DND-41 (cell line): ENCODE measurements at regions not wholly inside any gene's neighbourhood (a gene's known extent, or its start where the extent isn't known, plus 50 kb on each side); places are given as distances from the start of the nearest gene placed in this dataset.

Source experiments
- ATAC-seq: fragments of 200-7000 bp; cut with Tn5 transposase; 3 replicates; pipeline ENCODE4 v1.9.1; 2021; ENCODE audit warnings: low read depth; ENCODE audit not compliant: insufficient read depth
- DNase-seq: peaks from one replicate; pipeline ENCODE4 v3.0.0-alpha.2; 2020
- H2AFZ ChIP-seq: 2 replicates; pipeline ENCODE4 v1.6.0; 2012; ENCODE audit warnings: low read depth, low read length
- H3K27ac ChIP-seq: 2 replicates; pipeline ENCODE4 v1.5.1; 2012; ENCODE audit warnings: low read length, inconsistent platforms
- H3K27me3 ChIP-seq: fragments of 200-600 bp; sonication (generic); 2 replicates; pipeline ENCODE4 v1.6.0; 2012; ENCODE audit warnings: low read length, mild to moderate bottlenecking, inconsistent platforms; ENCODE audit not compliant: insufficient read depth, poor library complexity
- H3K36me3 ChIP-seq: 2 replicates; pipeline ENCODE4 v1.5.1; 2012; ENCODE audit warnings: low read length, inconsistent platforms; ENCODE audit not compliant: insufficient read depth
- H3K4me1 ChIP-seq: 2 replicates; pipeline ENCODE4 v1.5.1; 2012; ENCODE audit warnings: mild to moderate bottlenecking, low read length; ENCODE audit not compliant: insufficient read depth
- H3K4me2 ChIP-seq: 2 replicates; pipeline ENCODE4 v1.6.0; 2012; ENCODE audit warnings: mild to moderate bottlenecking, moderate library complexity, low read length, inconsistent platforms; ENCODE audit not compliant: insufficient read depth
- H3K4me3 ChIP-seq, 2 experiments: fragments of 200-600 bp in 1 of 2; shearing (Covaris generic) in 1 of 2; 2 replicates each; pipeline ENCODE4 v1.5.1; 2012 to 2016; ENCODE audit warnings: inconsistent platforms in 2 of 2, low read length in 2 of 2, mild to moderate bottlenecking in 2 of 2, low read depth in 1 of 2, moderate library complexity in 1 of 2
- H3K79me2 ChIP-seq: 2 replicates; pipeline ENCODE4 v1.6.0; 2012; ENCODE audit warnings: low read length, inconsistent platforms; ENCODE audit not compliant: insufficient read depth
- H3K9ac ChIP-seq: 2 replicates; pipeline ENCODE4 v1.6.0; 2012; ENCODE audit warnings: low read depth, mild to moderate bottlenecking, inconsistent platforms, low read length, moderate library complexity
- H3K9me3 ChIP-seq: 2 replicates; pipeline ENCODE4 v1.5.1; 2012; ENCODE audit warnings: low read length, moderate library complexity, mild to moderate bottlenecking, inconsistent platforms; ENCODE audit not compliant: insufficient read depth, severe bottlenecking
- H4K20me1 ChIP-seq: 2 replicates; pipeline ENCODE4 v1.6.0; 2012; ENCODE audit warnings: low read length; ENCODE audit not compliant: insufficient read depth
- CTCF ChIP-seq: IDR thresholded peaks from 2 replicates; pipeline ENCODE4 v1.5.1; 2012; ENCODE audit warnings: borderline replicate concordance, low read length, moderate library complexity, mild to moderate bottlenecking; ENCODE audit not compliant: poor library complexity, severe bottlenecking; ENCODE audit errors: extremely low read depth
- EZH2 ChIP-seq: IDR thresholded peaks from 3 replicates; pipeline ENCODE4 v1.6.1; 2012; ENCODE audit warnings: borderline replicate concordance, low read depth, mild to moderate bottlenecking, moderate library complexity, low read length, inconsistent platforms; ENCODE audit not compliant: severe bottlenecking

DNA sequence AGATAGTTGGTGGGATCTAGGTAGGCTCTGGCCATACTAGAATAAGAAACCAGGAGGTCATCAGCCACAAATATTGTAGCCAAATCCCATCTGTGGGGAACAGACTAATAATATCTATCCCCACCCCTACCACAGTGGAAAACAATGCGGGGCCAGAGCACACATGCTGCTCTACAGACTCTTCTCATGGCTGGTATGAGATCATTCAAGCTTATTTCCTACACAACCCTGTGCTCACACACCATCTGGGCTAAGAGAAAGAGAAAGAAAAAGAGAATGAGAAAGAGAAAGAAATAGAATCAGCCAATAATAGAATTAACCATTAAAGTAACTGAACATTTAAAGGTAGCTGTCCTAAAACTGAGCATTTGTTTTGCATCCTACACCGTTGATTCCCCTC is 1268.4 kb upstream of the SPRY2 start:
- H3K36me3 ChIP-seq = no peaks in the 10 kb centered on the region
- no peak for ATAC-seq
- H3K4me2 ChIP-seq = no peak overlapping the region
- H3K4me1 ChIP-seq = no peaks in the 10 kb centered on the region
- H3K9ac ChIP-seq = no peak overlapping the region
- H3K27ac ChIP-seq = no peak overlapping the region
- no peaks in the 10 kb centered on the region for H4K20me1 ChIP-seq
- no peak for DNase-seq
- H3K79me2 ChIP-seq = no peaks in the 10 kb centered on the region
- no peaks in the 10 kb centered on the region for H3K27me3 ChIP-seq
- H3K4me3 ChIP-seq = no peak overlapping the region
- H3K9me3 ChIP-seq = no peaks in the 10 kb centered on the region
- TF ChIP-seq CTCF (no peak), EZH2 (no peak)
- H2AFZ ChIP-seq = no peak overlapping the region

GRCh38 chr13:81606074-81606473 is 1265.1 kb upstream of the SPRY2 start:
- Histone ChIP-seq H3K4me3 (no peak overlapping the region), H3K27me3 (no peaks in the 10 kb centered on the region), H3K4me2 (no peak overlapping the region), H2AFZ (no peak overlapping the region), H3K79me2 (no peaks in the 10 kb centered on the region), H3K36me3 (no peaks in the 10 kb centered on the region), H4K20me1 (no peaks in the 10 kb centered on the region), H3K9ac (no peak overlapping the region), H3K27ac (no peak overlapping the region), H3K4me1 (no peaks in the 10 kb centered on the region), H3K9me3 (no peaks in the 10 kb centered on the region)
- ATAC-seq (no peak), DNase-seq (no peak)
- TF ChIP-seq CTCF (no peak), EZH2 (no peak)

GRCh38 chr13:81602241-81602640 is 1261.3 kb upstream of the SPRY2 start:
- no peaks in the 10 kb centered on the region for H3K4me1 ChIP-seq
- H3K9me3 ChIP-seq = no peaks in the 10 kb centered on the region
- no peak overlapping the region for H2AFZ ChIP-seq
- H3K27me3 ChIP-seq = no peaks in the 10 kb centered on the region
- no peak overlapping the region for H3K27ac ChIP-seq
- no peak overlapping the region for H3K4me2 ChIP-seq
- no peak for TF ChIP-seq CTCF
- TF ChIP-seq EZH2 = no peak
- H3K36me3 ChIP-seq = no peaks in the 10 kb centered on the region
- no peak overlapping the region for H3K4me3 ChIP-seq
- H3K9ac ChIP-seq = no peak overlapping the region
- DNase-seq = no peak
- H3K79me2 ChIP-seq = no peaks in the 10 kb centered on the region
- ATAC-seq = no peak
- no peaks in the 10 kb centered on the region for H4K20me1 ChIP-seq

- Histone ChIP-seq H3K4me3 (no peak overlapping the region), H3K9ac (no peak overlapping the region), H3K27ac (no peak overlapping the region), H3K36me3 (no peaks in the 10 kb centered on the region), H3K27me3 (no peaks in the 10 kb centered on the region), H4K20me1 (no peaks in the 10 kb centered on the region), H3K4me2 (no peak overlapping the region), H3K9me3 (no peaks in the 10 kb centered on the region), H2AFZ (no peak overlapping the region), H3K79me2 (no peaks in the 10 kb centered on the region), H3K4me1 (no peaks in the 10 kb centered on the region)
- DNase-seq = no peak
- no peak for ATAC-seq
- no peak for TF ChIP-seq EZH2
- TF ChIP-seq CTCF = no peak
Observed at GRCh38 chr13:81597101-81597500, 1256.2 kb upstream of the SPRY2 start.
